ENCODE measurements at regions not wholly inside any gene's neighbourhood (a gene's known extent, or its start where the extent isn't known, plus 50 kb on each side); places are given as distances from the start of the nearest gene placed in this dataset.

DNA sequence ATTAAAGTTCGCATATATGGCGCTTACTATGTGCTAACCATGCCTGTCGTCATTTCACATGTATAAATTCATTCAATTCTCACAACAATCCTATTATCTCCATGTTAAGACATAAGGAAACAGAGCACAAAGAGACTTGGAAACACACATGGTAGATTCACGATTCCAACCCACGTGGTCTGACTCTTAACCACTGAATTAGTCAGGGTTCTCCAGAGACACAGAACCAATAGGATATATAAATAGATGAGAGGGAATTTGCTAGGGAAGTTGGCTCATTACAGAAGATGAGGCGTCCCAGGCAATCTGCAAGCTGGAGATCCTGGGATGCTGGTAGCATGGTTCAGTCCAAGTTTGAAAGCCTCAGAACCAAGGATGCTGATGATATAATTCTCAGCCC, 765.3 kb downstream of the TBL1XR1 start:
- intact Hi-C loops (cut with micrococcal nuclease; ENCODE audit: unreplicated experiment) = no loop called here
- Histone ChIP-seq H3K79me2 (ENCODE audit: insufficient read depth, low read depth, low read length) (no peaks in the 10 kb centered on the region), H4K20me1 (ENCODE audit: insufficient read depth, low read length) (no peaks in the 10 kb centered on the region), H3K4me2 (ENCODE audit: low read length) (no peak overlapping the region), H3K27ac (ENCODE audit: low read depth, low read length, poor library complexity, severe bottlenecking) (no peak overlapping the region), H2AFZ (ENCODE audit: low read length) (no peak overlapping the region), H3K9me3 (ENCODE audit: low read length) (no peaks in the 10 kb centered on the region), H3K9me2 (ENCODE audit: insufficient read depth, low read length) (no peaks in the 10 kb centered on the region), H3K4me3 (ENCODE audit: low read depth, low read length, poor library complexity, severe bottlenecking) (no peak overlapping the region), H3K4me1 (ENCODE audit: insufficient read depth, low read length, poor library complexity, severe bottlenecking) (no peaks in the 10 kb centered on the region), H3K36me3 (ENCODE audit: insufficient read depth, low read length) (no peaks in the 10 kb centered on the region)
- DNase-seq (ENCODE audit: low spot score) = no peak
- POLR2A ChIA-PET = interaction anchor here (0.6 to 0.7 kb wide), 3 partner anchors 51 to 431 kb away, joined by 3 read pairs; no protein-coding TSS in a partner anchor
- TF ChIP-seq, protein P1, sequence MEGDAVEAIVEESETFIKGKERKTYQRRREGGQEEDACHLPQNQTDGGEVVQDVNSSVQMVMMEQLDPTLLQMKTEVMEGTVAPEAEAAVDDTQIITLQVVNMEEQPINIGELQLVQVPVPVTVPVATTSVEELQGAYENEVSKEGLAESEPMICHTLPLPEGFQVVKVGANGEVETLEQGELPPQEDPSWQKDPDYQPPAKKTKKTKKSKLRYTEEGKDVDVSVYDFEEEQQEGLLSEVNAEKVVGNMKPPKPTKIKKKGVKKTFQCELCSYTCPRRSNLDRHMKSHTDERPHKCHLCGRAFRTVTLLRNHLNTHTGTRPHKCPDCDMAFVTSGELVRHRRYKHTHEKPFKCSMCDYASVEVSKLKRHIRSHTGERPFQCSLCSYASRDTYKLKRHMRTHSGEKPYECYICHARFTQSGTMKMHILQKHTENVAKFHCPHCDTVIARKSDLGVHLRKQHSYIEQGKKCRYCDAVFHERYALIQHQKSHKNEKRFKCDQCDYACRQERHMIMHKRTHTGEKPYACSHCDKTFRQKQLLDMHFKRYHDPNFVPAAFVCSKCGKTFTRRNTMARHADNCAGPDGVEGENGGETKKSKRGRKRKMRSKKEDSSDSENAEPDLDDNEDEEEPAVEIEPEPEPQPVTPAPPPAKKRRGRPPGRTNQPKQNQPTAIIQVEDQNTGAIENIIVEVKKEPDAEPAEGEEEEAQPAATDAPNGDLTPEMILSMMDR (conservative IDR thresholded peaks at IDR 0.05; ENCODE audit: low read length) = no peak
- no peak for TF ChIP-seq EZH2phosphoT487 (IDR thresholded peaks at IDR 0.05; ENCODE audit: borderline replicate concordance, low read depth, low read length)
- CTCF ChIA-PET (ENCODE audit: unreplicated experiment) = no interaction called here
- no TSS peak for BruUV-seq (replicated peaks)

DNA sequence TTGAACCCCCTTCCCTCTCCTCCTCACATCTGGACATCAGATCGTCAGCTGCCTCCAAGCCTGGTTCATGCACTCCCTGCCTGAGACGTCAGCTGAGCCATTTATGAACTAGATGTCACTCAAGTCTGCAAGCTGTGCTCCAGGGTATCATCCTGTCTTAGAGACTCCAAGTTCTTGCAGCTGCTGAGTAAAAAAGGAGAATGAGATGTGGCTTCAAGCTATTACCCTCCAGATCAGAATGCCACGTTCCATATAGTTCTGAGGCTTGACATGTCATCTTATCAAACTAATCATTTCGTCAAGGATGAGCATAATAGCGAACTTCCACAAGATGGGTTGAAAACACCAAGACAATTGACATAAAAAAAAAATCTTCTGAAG, 766.3 kb downstream of the TBL1XR1 start:
- no peak for DNase-seq (ENCODE audit: low spot score)
- intact Hi-C loops (cut with micrococcal nuclease; ENCODE audit: unreplicated experiment) = no loop called here
- TF ChIP-seq EZH2phosphoT487 (IDR thresholded peaks at IDR 0.05; ENCODE audit: borderline replicate concordance, low read depth, low read length) = no peak
- TF ChIP-seq, protein P1 (conservative IDR thresholded peaks at IDR 0.05; ENCODE audit: low read length) = no peak
- H2AFZ ChIP-seq (ENCODE audit: low read length) = no peak overlapping the region
- no peak overlapping the region for H3K4me3 ChIP-seq (ENCODE audit: low read depth, low read length, poor library complexity, severe bottlenecking)
- no peaks in the 10 kb centered on the region for H3K9me3 ChIP-seq (ENCODE audit: low read length)
- no peaks in the 10 kb centered on the region for H3K9me2 ChIP-seq (ENCODE audit: insufficient read depth, low read length)
- H3K27ac ChIP-seq (ENCODE audit: low read depth, low read length, poor library complexity, severe bottlenecking) = no peak overlapping the region
- no TSS peak for BruUV-seq (replicated peaks)
- no peaks in the 10 kb centered on the region for H4K20me1 ChIP-seq (ENCODE audit: insufficient read depth, low read length)
- H3K4me2 ChIP-seq (ENCODE audit: low read length) = no peak overlapping the region
- no peaks in the 10 kb centered on the region for H3K36me3 ChIP-seq (ENCODE audit: insufficient read depth, low read length)
- ChIA-PET POLR2A (interaction anchor here (0.5 to 0.7 kb wide), 3 partner anchors 50 to 482 kb away, joined by 3 read pairs; no protein-coding TSS in a partner anchor), CTCF (ENCODE audit: unreplicated experiment) (no interaction called here)
- no peaks in the 10 kb centered on the region for H3K4me1 ChIP-seq (ENCODE audit: insufficient read depth, low read length, poor library complexity, severe bottlenecking)
- no peaks in the 10 kb centered on the region for H3K79me2 ChIP-seq (ENCODE audit: insufficient read depth, low read depth, low read length)

DNA sequence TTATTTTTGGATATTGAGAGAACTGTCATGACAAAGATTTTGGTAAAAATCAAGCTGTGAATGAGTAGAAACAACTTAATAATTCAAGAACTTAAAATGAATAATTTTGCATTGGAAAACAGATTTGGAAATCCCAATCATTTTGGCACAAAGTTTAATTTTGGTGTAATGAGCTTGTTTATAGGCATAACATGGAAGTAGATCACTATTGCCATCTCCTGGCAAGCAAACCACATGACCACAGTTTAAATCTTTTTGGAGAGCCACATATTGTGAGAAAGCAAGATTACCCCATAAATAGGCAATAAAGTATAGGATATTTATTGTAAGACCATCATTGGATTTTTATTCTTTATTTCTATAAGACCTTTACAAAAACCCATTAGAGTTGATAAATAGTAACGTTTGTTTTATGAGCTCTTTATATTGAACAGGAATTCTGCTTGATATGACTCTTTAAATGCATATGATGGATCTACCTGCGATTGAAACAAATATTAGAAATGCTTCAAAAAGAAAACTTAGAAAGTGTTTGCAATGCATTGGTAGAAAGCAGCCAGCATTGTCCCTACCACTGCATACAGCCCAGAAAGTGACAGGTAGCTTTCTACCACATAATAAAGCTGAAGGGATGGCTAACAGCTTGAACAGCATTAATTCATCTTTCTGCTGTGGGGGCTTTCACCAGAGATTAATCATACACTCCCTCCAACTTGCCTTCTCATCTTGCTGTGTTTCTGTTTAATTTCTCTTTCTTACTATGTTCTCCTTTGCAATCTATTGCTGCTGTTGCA, 766.8 kb downstream of the TBL1XR1 start:
- intact Hi-C loops (cut with micrococcal nuclease; ENCODE audit: unreplicated experiment) = no loop called here
- Histone ChIP-seq H2AFZ (ENCODE audit: low read length) (no peak overlapping the region), H3K27ac (ENCODE audit: low read depth, low read length, poor library complexity, severe bottlenecking) (no peak overlapping the region), H3K4me1 (ENCODE audit: insufficient read depth, low read length, poor library complexity, severe bottlenecking) (no peaks in the 10 kb centered on the region), H3K9me3 (ENCODE audit: low read length) (no peaks in the 10 kb centered on the region), H3K4me3 (ENCODE audit: low read depth, low read length, poor library complexity, severe bottlenecking) (no peak overlapping the region), H3K36me3 (ENCODE audit: insufficient read depth, low read length) (no peaks in the 10 kb centered on the region), H3K9me2 (ENCODE audit: insufficient read depth, low read length) (no peaks in the 10 kb centered on the region), H4K20me1 (ENCODE audit: insufficient read depth, low read length) (no peaks in the 10 kb centered on the region), H3K79me2 (ENCODE audit: insufficient read depth, low read depth, low read length) (no peaks in the 10 kb centered on the region), H3K4me2 (ENCODE audit: low read length) (no peak overlapping the region)
- POLR2A ChIA-PET = interaction anchor here (0.5 to 0.8 kb wide), 2 partner anchors 311 to 483 kb away, joined by 3 read pairs; no protein-coding TSS in a partner anchor
- no peak for TF ChIP-seq EZH2phosphoT487 (IDR thresholded peaks at IDR 0.05; ENCODE audit: borderline replicate concordance, low read depth, low read length)
- TF ChIP-seq, protein P1 (conservative IDR thresholded peaks at IDR 0.05; ENCODE audit: low read length) = peak; percentile 86
- peak; percentile 46 for DNase-seq (ENCODE audit: low spot score)
- CTCF ChIA-PET (ENCODE audit: unreplicated experiment) = no interaction called here
- BruUV-seq (replicated peaks) = no TSS peak
